Colonic mucosa (tissue), 4 donors: ENCODE measurements at regions not wholly inside any gene's neighbourhood (a gene's known extent, or its start where the extent isn't known, plus 50 kb on each side); places are given as distances from the start of the nearest gene placed in this dataset.

Experiments
- DNase-seq: peaks from one replicate; pipeline ENCODE4 v3.0.0-alpha.2; 2020
- H3K27ac ChIP-seq: fragments of 200-600 bp; one replicate; pipeline ENCODE4 v1.8.0; 2021
- H3K27me3 ChIP-seq: fragments of 200-600 bp; one replicate; pipeline ENCODE4 v1.8.0; 2021
- H3K36me3 ChIP-seq: fragments of 200-600 bp; one replicate; pipeline ENCODE4 v1.8.0; 2021
- H3K4me1 ChIP-seq: fragments of 200-600 bp; one replicate; pipeline ENCODE4 v1.8.0; 2021; ENCODE audit warnings: mild to moderate bottlenecking
- H3K4me3 ChIP-seq: fragments of 200-600 bp; one replicate; pipeline ENCODE4 v1.8.0; 2021
- H3K9ac ChIP-seq, 2 donors: one replicate each; pipeline ENCODE4 v1.7.0; 2013; ENCODE audit warnings: control low read depth in 2 of 2, low read depth in 2 of 2, low read length in 2 of 2
- H3K9me3 ChIP-seq: fragments of 200-600 bp; one replicate; pipeline ENCODE4 v1.8.0; 2021
- intact Hi-C: fragments of 100-400 bp; cut with DNase I; formaldehyde crosslinking; loops from one replicate; pipeline ENCODE4 v1.14.1; 2022
- TF ChIP-seq, protein P1 (sequence below): fragments of 200-600 bp; IDR thresholded peaks from one replicate; pipeline ENCODE4 v1.8.0; 2022; ENCODE audit warnings: antibody characterized with exemption, mild to moderate bottlenecking
- donor health status: healthy.
- donor health status: DM: no; HTN: no; CAD: no.
- donor health status: DM: no; HTN: no; CAD: no.

DNA sequence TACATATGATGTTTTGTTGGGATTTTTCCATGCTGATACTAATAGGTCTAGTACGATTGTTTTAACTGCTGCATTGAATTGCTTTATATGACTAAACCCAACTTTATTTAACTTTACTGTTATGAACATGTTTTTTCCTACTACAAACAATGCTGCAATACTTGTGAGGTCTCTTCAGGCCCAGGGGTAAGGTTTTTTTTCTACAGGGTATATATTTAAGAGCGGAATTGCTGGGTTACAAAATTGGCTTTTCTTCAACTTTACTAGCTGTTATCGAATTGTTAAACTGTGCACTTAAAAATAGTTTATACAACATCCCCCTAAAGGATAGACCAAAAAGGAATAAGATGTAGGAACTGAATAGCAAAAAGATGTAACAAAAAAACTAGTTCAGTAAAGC, 78.5 kb upstream of the TMEM178A start:
- Histone ChIP-seq H3K27me3 (no peaks in the 10 kb centered on the region), H3K36me3 (no peaks in the 10 kb centered on the region), H3K4me3 (no peak overlapping the region), H3K9me3 (no peaks in the 10 kb centered on the region), H3K27ac (no peak overlapping the region), H3K4me1 (no peaks in the 10 kb centered on the region), H3K9ac (no peak overlapping the region)
- no peak for DNase-seq
- TF ChIP-seq, protein P1, sequence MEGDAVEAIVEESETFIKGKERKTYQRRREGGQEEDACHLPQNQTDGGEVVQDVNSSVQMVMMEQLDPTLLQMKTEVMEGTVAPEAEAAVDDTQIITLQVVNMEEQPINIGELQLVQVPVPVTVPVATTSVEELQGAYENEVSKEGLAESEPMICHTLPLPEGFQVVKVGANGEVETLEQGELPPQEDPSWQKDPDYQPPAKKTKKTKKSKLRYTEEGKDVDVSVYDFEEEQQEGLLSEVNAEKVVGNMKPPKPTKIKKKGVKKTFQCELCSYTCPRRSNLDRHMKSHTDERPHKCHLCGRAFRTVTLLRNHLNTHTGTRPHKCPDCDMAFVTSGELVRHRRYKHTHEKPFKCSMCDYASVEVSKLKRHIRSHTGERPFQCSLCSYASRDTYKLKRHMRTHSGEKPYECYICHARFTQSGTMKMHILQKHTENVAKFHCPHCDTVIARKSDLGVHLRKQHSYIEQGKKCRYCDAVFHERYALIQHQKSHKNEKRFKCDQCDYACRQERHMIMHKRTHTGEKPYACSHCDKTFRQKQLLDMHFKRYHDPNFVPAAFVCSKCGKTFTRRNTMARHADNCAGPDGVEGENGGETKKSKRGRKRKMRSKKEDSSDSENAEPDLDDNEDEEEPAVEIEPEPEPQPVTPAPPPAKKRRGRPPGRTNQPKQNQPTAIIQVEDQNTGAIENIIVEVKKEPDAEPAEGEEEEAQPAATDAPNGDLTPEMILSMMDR: no peak
- intact Hi-C loops: no loop called here

DNA sequence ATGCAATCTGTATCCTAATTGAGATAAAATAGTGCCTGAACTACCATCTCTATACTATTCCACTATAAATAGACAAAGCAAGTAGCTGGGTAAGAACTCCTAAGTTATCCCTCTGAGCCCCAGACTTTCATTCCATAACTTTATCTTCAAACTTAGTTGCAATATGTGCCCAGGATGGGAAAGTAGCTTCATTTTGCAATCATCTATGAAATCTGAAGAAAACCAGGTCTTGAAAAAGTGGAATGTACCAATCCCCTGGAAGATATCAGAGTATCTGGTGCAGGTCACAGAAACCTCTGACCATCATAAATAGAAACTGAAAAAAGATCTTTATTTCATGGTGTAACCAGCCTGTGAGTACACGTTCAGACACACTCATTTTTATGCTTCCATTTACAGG, 78.1 kb upstream of the TMEM178A start:
- DNase-seq: no peak
- Histone ChIP-seq H3K27ac (no peak overlapping the region), H3K9me3 (no peaks in the 10 kb centered on the region), H3K36me3 (no peaks in the 10 kb centered on the region), H3K4me3 (no peak overlapping the region), H3K4me1 (no peaks in the 10 kb centered on the region), H3K9ac (no peak overlapping the region), H3K27me3 (no peaks in the 10 kb centered on the region)
- TF ChIP-seq, protein P1: no peak
- intact Hi-C loops: no loop called here

DNA sequence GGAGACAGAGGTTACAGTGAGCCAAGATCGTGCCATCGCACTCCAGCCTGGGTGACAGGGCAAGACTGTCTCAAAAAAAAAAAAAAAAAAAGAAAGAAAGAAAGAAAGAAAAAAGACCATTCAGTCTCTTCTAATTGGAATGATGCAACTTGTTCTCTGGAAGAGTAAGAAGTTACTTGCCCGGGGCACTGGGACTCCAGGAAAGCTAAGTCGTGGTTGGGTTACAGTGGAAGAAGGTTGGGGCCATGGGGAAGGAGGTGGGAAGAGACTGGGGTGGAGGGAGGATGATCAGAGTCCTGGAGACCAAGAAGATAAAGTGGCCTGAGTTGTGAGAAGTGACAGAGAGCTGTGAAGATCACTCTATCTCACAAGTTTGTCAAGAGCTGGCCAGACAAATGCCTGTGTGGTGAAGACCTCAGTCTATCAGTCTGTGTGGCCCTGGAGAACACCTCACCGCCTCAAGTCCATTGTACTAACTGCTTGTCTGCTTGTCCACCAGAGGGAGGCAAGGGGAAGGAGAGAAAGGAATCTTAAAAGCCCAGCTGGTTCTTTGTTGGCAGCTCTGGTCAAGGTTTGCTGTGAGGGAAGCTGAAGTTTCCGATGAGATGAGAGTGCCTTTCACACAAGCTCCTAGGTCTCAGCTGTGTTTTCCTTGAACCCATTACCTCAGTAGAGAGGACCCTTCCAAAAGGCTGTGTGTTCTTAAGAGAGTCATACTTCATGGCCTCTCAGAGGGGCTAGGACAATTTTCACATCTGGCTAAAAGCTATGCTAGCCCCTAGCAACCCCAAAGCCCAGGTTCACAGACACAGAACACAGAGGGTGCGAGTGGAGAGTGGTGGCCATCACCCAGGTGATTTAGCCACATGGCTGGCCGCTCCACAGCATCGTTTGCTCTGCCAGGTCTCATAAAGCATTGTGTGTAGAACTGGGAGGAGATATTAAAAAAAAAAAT, 72.0 kb upstream of the TMEM178A start:
- no peak for DNase-seq
- Histone ChIP-seq H3K36me3 (no peaks in the 10 kb centered on the region), H3K9me3 (no peaks in the 10 kb centered on the region), H3K4me3 (no peak overlapping the region), H3K4me1 (no peaks in the 10 kb centered on the region), H3K9ac (no peak overlapping the region), H3K27me3 (no peaks in the 10 kb centered on the region), H3K27ac (no peak overlapping the region)
- TF ChIP-seq, protein P1: no peak
- intact Hi-C loops: no loop called here

DNA sequence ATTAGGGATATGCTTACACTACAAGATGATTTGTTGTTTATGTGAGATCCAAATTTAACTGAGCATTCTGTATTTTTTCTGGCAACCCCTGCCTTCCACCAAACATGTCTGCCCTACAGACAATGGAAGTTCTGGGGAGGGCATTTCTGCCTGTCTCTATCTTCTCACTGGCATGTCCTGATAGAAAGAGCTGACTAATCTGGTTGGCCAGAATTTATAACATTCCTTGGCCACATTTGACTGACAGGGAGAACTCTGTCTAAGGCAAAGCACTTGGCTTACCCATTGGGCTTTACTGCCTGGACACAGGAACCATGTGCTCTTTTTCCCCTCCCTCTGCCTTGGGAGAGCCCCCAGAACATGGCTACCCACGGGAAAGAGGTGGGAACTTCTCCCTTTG, 70.6 kb upstream of the TMEM178A start:
- H3K9ac ChIP-seq: no peak overlapping the region
- H3K4me1 ChIP-seq: no peaks in the 10 kb centered on the region
- no peaks in the 10 kb centered on the region for H3K27me3 ChIP-seq
- TF ChIP-seq, protein P1: no peak
- no peak for DNase-seq
- intact Hi-C loops: no loop called here
- H3K27ac ChIP-seq: no peak overlapping the region
- H3K9me3 ChIP-seq: no peaks in the 10 kb centered on the region
- no peaks in the 10 kb centered on the region for H3K36me3 ChIP-seq
- H3K4me3 ChIP-seq: no peak overlapping the region

DNA sequence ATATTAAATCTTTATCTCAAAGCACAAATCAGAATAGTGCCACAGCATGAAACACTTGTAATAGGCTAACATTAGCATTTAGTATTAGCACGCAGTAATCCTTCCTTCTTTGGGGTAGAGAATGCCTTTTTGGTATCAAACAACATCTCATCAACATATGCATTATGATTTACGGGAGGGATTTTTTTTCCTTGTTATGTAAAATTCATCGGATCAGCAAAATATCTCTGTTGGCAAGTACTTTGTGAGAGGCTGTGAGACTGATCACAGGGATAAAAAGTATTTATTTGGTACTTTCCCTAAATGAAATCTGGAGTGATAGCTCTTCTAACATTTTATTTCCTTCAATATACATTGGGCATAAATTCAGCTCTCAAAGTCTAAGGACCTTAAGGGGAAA, 68.4 kb upstream of the TMEM178A start:
- H3K9ac ChIP-seq: no peak overlapping the region
- H3K9me3 ChIP-seq: no peaks in the 10 kb centered on the region
- H3K36me3 ChIP-seq: no peaks in the 10 kb centered on the region
- H3K4me3 ChIP-seq: no peak overlapping the region
- TF ChIP-seq, protein P1: no peak
- no peak overlapping the region for H3K27ac ChIP-seq
- H3K27me3 ChIP-seq: no peaks in the 10 kb centered on the region
- no peak for DNase-seq
- no peaks in the 10 kb centered on the region for H3K4me1 ChIP-seq
- intact Hi-C loops: no loop called here
